ENCODE measurements at regions not wholly inside any gene's neighbourhood (a gene's known extent, or its start where the extent isn't known, plus 50 kb on each side); places are given as distances from the start of the nearest gene placed in this dataset.

DNA sequence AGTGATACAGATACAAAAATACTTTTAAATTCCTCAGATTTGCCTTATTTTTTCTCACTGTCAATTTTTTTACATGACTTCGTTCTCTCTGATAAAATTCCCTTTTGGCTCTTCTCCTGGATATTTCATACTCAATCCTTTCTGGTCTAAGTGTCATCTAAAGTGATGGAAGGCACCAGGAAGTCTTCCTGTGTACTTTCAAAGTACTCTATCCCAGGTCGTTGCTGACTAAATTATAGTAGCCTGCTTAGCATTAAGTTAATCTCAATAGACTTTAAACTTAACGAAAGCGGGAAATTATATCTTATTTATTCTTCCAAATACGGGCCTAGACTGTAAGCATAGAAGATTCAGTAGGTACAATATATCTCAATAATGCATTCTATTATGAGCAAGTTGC, 67.8 kb downstream of the CASP12 start:
- DNase-seq: no peak
- no peak for ATAC-seq

- ATAC-seq: no peak
Measured at GRCh38 chr11:104830080-104830479, 68.2 kb downstream of the CASP12 start.

DNA sequence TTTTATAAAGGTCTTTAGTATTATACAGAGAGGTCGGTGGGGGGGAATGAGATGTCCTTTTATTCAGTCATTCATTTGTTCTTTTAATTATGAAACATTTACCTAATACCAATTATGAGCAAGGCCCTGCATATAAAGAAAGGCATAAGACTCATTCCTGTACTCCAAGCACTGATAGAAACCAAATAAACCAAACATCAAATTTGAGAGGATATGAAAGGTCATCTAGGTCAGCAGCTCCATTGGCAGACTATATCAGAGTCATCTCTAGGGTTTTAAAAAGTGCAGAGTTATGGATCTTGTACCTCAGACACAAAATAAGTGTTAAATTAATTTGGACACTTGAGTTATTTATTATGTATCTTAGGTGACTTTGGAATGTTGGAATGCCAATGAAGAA, 71.5 kb downstream of the CASP12 start:
- DNase-seq (no peak), ATAC-seq (no peak)

More at GRCh38 chr11:104830080-104830479, 68.2 kb downstream of the CASP12 start:
- no peak for DNase-seq

- ATAC-seq (no peak), DNase-seq (no peak)
Measured at GRCh38 chr11:104823657-104824056, 74.6 kb downstream of the CASP12 start.

DNA sequence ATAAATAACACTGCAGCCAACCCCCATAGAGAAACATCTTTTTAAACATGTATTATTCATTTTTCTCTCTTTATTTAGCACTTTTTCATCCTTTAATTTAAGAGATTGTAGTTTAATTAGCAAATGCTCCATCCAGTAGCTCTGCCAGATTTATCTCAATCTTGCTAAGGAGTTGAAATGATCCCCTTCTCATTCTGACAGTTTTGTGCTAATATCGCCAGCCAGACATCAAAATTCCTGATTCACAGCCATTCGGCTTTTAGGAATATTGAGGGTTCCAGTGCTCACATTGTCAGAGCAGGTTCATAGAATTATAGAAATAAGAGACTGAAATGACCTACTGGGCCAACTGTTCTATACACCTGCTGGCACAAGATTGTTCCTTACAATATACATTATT, 77.8 kb downstream of the CASP12 start:
- no peak for DNase-seq
- ATAC-seq: no peak

DNA sequence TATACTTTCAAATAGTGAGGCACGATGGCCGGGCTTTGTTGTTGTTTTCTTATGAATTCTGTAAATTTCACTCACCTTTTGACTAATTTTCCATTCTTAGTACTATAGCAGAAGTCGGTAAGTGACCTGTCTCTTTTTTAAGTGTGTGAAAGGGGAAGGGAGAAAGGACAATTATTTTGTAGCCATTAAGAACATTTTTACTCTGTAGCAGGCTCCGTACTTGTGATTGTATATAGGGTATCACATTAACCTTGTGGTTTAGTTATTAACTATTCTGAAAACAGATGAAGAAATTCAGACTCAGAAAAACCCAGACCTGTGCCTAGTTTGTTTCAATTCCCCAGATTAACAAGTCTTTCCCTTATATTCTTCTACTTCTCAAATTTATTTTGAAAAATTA, 78.7 kb downstream of the CASP12 start:
- ATAC-seq (no peak), DNase-seq (no peak)

- no peak for DNase-seq
- no peak for ATAC-seq
Measured at GRCh38 chr11:104819107-104819506, 79.2 kb downstream of the CASP12 start.

GRCh38 chr11:104817973-104818372, 80.3 kb downstream of the CASP12 start:
- ATAC-seq: no peak
- DNase-seq: no peak

DNA sequence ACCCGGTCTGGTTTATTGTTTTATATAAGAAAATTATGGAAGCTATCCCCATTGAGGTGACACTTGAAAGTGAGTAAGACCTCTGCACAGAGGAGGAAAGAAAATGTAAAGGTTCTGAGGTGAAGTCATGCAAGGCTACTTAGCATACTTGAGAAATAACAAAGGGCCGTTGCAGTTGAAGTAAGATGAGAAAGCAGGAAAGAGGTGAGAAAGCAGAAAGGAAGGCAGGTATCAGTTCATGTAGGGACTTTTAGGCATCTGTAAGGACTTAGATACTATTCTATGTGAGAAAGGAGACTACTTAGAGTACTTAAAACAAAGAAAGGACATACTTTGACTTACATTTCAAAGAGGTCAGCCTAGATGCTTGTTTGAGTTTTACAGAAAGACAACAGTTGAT, 84.7 kb downstream of the CASP12 start:
- no peak for DNase-seq
- ATAC-seq: no peak

GRCh38 chr11:104812103-104812788, 86.0 kb downstream of the CASP12 start:
- ATAC-seq: no peak
- DNase-seq: no peak

DNA sequence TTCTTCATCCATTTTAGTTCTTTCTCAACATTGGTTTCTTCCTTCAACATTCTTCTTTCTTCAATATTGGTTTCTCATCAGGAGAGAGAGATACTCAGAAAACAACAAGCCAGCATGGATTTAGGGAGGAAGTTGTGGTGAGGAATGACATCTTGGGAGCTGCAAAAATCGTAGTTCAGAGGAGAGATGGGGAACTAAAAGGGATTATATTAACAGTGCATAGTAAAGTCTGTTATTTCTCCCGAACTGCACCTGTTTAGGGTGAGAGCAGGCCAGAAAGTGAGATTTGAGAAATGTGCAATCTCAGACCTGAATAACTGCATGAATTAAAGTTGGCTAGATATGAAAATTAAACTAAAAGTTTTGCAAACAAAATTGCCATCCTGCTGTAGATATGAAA, 94.5 kb downstream of the CASP12 start:
- ATAC-seq (no peak), DNase-seq (no peak)

DNA sequence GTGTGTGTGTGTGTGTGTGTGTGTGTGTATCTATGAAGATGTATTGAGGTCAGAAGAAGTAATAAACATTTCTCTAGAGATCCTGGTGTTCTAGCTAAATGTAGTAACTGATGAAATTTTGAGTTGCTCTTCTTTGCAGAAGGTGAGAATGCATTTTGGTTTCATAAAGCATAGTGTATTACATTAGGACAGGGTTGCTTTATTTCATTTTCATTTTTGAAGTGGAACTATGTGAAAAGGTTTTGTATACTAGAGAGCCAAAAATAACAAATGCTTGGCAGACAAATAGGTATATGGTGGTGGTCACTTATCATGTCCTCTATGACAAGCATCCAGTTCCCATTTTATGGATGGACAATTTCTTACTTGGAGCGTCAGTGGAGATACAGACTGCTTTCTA, 99.0 kb downstream of the CASP12 start:
- DNase-seq: no peak

DNA sequence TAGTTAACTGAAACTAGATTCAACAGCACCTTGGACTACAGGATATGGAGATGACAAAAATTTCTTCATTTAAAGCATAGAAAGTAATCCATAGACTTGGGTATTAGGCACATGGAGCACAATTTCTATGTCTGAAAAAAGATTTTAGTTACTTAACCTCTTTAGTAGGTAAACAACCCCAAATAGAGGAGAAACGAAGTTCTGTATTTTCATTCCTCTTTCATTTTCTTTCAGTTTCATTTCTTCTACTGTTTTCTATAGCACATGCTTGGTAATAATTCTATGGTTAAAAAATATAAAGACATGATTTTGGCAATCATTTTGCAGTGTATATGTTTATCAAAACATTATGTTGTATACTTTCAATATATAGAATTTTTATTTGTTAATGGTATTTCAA, 99.5 kb downstream of the CASP12 start:
- DNase-seq (no peak), ATAC-seq (peak; percentile 36)

More for the DNA sequence above, 99.0 kb downstream of the CASP12 start:
- ATAC-seq: no peak

- ATAC-seq: no peak
Measured at GRCh38 chr11:104796301-104796700, 102.0 kb downstream of the CASP12 start.

GRCh38 chr11:104795501-104796213, 102.6 kb downstream of the CASP12 start:
- ATAC-seq (no peak), DNase-seq (no peak)

More at GRCh38 chr11:104796301-104796700, 102.0 kb downstream of the CASP12 start:
- no peak for DNase-seq

DNA sequence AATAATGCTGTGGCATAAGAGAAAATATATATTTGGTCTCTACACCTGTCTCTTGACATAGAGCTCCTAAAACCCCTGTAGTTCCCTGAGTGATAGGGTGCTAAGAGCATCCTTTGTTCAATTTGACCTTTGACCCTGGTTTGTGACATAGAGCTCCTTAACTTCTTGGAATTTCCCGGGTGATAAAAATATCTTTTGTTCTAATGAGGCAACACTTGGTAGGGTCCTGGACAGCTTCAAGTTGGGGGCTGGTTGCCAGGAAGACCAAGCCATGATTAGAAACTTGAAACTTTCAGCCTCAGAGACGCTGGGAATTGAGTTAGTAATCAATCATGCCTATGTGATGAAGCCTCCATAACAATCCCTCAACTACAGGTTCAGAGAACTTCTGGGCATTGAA, 105.4 kb downstream of the CASP12 start:
- DNase-seq: no peak
- no peak for ATAC-seq

DNA sequence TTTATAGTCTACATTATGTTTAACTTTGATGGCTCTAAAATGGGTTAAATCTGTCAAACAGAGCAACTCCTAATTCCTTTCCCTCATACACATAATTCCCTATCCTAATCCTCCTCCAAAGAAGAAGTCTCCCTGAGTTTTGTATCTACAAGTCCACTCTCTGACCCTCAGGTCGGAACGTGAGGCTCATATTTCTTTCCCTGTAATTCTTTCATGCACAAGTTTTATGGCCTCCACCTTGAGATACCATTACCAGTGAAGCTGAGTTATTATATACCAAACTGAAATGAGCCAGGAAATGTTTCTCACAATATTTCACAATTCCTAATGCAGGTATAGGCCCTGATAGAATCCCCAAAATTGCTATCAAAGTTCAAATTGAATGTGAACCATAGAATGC, 106.4 kb downstream of the CASP12 start:
- ATAC-seq (no peak), DNase-seq (no peak)

- DNase-seq (no peak), ATAC-seq (no peak)
Measured at GRCh38 chr11:104784684-104785460, 113.4 kb downstream of the CASP12 start.

DNA sequence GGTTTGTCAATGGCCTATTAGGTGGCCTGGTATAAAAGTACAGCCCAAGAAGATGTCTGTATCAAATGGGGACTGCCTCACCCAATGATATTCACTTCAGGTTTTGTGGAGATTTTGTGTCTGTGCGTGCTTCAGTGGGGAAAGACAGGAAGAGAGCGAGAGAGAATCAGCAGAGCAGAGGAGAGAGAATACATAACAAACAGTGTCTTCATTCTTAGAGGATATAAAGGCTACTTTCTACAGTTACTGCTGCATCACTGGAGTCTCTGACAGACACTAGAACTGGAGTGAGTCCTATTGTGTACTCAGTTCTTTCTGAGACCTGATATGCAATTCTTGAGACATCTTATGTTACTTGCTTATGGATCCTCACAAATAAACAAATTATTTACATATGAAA, 115.0 kb downstream of the CASP12 start:
- DNase-seq: no peak
- ATAC-seq: no peak

DNA sequence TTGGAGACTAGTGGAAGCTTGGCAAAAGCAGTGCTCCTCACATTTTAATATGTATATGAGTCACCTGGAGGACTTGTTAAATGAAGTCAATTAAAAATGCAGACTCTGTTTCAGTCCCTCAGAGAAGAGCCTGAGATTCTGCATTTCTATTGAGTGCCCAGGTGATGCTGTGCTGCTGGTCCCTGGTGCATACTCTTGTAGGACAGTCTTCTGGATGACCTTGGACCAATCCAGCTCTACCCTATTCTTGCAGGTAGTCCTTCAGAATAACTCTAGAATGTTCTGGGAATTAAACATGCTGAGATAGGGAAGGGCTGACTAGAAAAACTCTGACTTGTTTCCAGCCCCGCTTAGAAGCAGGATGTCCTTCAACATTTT, 115.9 kb downstream of the CASP12 start:
- no peak for DNase-seq
- ATAC-seq: no peak

DNA sequence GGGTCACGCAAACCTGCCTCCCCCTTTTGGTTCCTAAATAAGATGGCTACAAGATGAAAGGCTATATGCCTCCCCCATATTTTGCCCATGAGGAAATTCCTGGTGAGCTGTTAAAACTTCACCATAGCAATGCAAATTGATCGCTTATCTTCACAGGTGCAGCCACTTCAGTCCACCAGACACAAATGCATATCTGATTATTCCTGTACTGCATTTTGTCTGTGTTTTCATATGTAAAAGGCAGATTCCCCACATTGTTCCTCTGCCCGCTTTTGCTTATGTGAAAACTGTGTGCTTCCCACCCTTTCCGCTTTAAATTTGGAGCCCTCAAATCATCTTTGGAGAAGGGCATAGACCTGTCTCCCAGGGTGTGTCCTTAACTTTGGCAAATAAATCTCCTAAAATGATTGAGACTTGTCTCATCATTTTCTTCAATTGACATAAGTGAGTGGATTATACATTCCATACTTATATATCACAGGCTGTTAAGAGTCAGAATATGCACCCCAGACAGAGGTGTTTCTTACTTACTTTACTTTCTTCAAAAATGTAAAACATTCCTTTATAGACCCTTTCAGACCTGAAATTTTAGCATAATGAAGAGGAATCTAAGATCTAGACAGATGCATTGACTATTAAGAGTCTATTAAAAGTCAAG, 116.4 kb downstream of the CASP12 start:
- ATAC-seq (no peak), DNase-seq (no peak)

DNA sequence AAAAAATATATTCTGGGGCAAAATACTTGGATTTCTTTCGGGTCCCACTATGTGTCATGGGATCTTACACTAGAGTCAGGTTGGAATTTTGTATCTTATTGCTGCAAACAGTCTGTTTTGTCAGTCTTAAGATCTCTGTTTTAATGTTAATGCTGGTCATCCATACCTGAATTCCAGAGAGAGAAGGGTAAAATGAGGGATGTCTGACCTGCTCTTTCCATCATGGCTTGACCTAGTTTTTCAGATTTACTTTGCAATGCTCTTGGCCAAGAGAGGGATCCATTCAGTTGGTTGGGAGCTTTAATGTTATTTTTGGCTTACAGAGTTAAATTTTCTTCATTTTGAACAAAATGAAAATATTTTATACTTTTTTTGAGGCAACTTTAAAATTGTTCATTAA, 117.2 kb downstream of the CASP12 start:
- DNase-seq (no peak), ATAC-seq (no peak)
